Esophagus muscularis mucosa (tissue), 4 donors: ENCODE measurements at regions not wholly inside any gene's neighbourhood (a gene's known extent, or its start where the extent isn't known, plus 50 kb on each side); places are given as distances from the start of the nearest gene placed in this dataset.

ENCODE experiments used
- EP300 ChIP-seq: sonication (generic); formaldehyde crosslinking; IDR thresholded peaks from one replicate; pipeline ENCODE4 v1.6.1; 2017; ENCODE audit warnings: antibody characterized with exemption
- POLR2A ChIP-seq: fragments of 450-650 bp; IDR thresholded peaks from one replicate; pipeline ENCODE4 v1.6.1; 2017; ENCODE audit warnings: antibody characterized with exemption, moderate library complexity, mild to moderate bottlenecking, low read depth
- POLR2AphosphoS5 ChIP-seq, 2 donors: sonication (generic); formaldehyde crosslinking; IDR thresholded peaks; one replicate each; pipeline ENCODE4 v1.6.1; 2017; ENCODE audit warnings: antibody characterized with exemption in 2 of 2
- TF ChIP-seq, protein P1 (sequence below), 3 experiments: fragments of 200-600 bp in 2 of 3; fragments of 450-650 bp in 1 of 3; sonication (generic) in 2 of 3; IDR thresholded peaks; one replicate each; pipeline ENCODE4 v1.5.1; 2017 to 2019; ENCODE audit warnings: antibody characterized with exemption in 3 of 3, mild to moderate bottlenecking in 2 of 3, moderate library complexity in 1 of 3

DNA sequence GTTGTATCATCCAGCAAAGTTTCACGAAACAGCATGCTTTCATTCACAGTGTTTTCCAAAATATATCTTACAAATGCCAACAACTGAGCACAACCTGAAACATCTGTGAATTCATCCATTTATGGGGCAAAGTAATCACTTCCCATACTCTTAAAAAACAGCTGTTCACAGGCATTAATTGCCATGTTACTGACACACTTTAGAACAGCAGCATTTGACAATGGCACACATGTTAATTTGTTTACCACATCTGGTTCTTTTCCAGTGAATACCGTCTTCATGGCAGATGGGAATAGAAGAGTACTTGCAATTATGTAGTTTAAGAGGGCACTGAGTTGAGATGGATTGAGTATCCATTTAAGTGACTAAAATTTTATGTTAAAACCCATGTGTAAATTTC lies 347.4 kb upstream of the LRP1B start:
- TF ChIP-seq POLR2A (no peak), POLR2AphosphoS5 (IDR thresholded peaks at IDR 0.05) (no peak), EP300 (no peak)
- TF ChIP-seq, protein P1, sequence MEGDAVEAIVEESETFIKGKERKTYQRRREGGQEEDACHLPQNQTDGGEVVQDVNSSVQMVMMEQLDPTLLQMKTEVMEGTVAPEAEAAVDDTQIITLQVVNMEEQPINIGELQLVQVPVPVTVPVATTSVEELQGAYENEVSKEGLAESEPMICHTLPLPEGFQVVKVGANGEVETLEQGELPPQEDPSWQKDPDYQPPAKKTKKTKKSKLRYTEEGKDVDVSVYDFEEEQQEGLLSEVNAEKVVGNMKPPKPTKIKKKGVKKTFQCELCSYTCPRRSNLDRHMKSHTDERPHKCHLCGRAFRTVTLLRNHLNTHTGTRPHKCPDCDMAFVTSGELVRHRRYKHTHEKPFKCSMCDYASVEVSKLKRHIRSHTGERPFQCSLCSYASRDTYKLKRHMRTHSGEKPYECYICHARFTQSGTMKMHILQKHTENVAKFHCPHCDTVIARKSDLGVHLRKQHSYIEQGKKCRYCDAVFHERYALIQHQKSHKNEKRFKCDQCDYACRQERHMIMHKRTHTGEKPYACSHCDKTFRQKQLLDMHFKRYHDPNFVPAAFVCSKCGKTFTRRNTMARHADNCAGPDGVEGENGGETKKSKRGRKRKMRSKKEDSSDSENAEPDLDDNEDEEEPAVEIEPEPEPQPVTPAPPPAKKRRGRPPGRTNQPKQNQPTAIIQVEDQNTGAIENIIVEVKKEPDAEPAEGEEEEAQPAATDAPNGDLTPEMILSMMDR (IDR thresholded peaks at IDR 0.05), result no peak
